ENCODE measurements at regions not wholly inside any gene's neighbourhood (a gene's known extent, or its start where the extent isn't known, plus 50 kb on each side); places are given as distances from the start of the nearest gene placed in this dataset.

GRCh38 chr4:137677863-137678262 is 145.6 kb upstream of the PCDH18 start:
- Histone ChIP-seq H3K27me3 (ENCODE audit: insufficient read depth) (no peaks in the 10 kb centered on the region), H3K4me3 (no peak overlapping the region), H3K27ac (ENCODE audit: low read depth) (no peak overlapping the region), H2AFZ (no peak overlapping the region), H3K4me1 (ENCODE audit: insufficient read depth) (peaks cover 5% of the 10 kb centered on the region; the same call in 1 of the 2 replicates), H3K36me3 (ENCODE audit: insufficient read depth) (no peaks in the 10 kb centered on the region), H3F3A (replicated peaks; ENCODE audit: low read depth) (no peaks in the 10 kb centered on the region), H4K20me1 (replicated peaks; ENCODE audit: insufficient read depth) (no peaks in the 10 kb centered on the region), H3K4me2 (no peak overlapping the region), H3K9me2 (ENCODE audit: insufficient read depth) (no peaks in the 10 kb centered on the region), H3K79me2 (replicated peaks; ENCODE audit: insufficient read depth) (no peaks in the 10 kb centered on the region)
- no peaks in the 10 kb centered on the region for H3K27me3 Mint-ChIP-seq (ENCODE audit: insufficient read depth, low read depth, poor library complexity)
- H3K27ac Mint-ChIP-seq = no peak overlapping the region
- TF ChIP-seq POLR2AphosphoS5 (IDR thresholded peaks at IDR 0.05; ENCODE audit: low read depth) (no peak), ETS1 (IDR thresholded peaks at IDR 0.05) (no peak), JUNB (IDR thresholded peaks at IDR 0.05; ENCODE audit: unreplicated experiment) (no peak), STAT1 (IDR thresholded peaks at IDR 0.05; ENCODE audit: unreplicated experiment) (no peak), CREB1 (CRISPR knock-in tag; IDR thresholded peaks at IDR 0.05; ENCODE audit: low read depth) (no peak), CTCF (conservative IDR thresholded peaks at IDR 0.05; ENCODE audit: low read depth in 2 of 2) (no peak), ZNF114 (CRISPR knock-in tag; IDR thresholded peaks at IDR 0.05) (no peak), EZH2phosphoT487 (IDR thresholded peaks at IDR 0.05; ENCODE audit: unreplicated experiment) (no peak), EZH2 (IDR thresholded peaks at IDR 0.05; ENCODE audit: low read depth, unreplicated experiment) (no peak), NANOG (IDR thresholded peaks at IDR 0.05; ENCODE audit: borderline replicate concordance) (no peak), REST (IDR thresholded peaks at IDR 0.05; ENCODE audit: unreplicated experiment) (no peak), ZNF331 (CRISPR knock-in tag; IDR thresholded peaks at IDR 0.05; ENCODE audit: low read depth) (no peak)
- TF ChIP-seq, protein P1, sequence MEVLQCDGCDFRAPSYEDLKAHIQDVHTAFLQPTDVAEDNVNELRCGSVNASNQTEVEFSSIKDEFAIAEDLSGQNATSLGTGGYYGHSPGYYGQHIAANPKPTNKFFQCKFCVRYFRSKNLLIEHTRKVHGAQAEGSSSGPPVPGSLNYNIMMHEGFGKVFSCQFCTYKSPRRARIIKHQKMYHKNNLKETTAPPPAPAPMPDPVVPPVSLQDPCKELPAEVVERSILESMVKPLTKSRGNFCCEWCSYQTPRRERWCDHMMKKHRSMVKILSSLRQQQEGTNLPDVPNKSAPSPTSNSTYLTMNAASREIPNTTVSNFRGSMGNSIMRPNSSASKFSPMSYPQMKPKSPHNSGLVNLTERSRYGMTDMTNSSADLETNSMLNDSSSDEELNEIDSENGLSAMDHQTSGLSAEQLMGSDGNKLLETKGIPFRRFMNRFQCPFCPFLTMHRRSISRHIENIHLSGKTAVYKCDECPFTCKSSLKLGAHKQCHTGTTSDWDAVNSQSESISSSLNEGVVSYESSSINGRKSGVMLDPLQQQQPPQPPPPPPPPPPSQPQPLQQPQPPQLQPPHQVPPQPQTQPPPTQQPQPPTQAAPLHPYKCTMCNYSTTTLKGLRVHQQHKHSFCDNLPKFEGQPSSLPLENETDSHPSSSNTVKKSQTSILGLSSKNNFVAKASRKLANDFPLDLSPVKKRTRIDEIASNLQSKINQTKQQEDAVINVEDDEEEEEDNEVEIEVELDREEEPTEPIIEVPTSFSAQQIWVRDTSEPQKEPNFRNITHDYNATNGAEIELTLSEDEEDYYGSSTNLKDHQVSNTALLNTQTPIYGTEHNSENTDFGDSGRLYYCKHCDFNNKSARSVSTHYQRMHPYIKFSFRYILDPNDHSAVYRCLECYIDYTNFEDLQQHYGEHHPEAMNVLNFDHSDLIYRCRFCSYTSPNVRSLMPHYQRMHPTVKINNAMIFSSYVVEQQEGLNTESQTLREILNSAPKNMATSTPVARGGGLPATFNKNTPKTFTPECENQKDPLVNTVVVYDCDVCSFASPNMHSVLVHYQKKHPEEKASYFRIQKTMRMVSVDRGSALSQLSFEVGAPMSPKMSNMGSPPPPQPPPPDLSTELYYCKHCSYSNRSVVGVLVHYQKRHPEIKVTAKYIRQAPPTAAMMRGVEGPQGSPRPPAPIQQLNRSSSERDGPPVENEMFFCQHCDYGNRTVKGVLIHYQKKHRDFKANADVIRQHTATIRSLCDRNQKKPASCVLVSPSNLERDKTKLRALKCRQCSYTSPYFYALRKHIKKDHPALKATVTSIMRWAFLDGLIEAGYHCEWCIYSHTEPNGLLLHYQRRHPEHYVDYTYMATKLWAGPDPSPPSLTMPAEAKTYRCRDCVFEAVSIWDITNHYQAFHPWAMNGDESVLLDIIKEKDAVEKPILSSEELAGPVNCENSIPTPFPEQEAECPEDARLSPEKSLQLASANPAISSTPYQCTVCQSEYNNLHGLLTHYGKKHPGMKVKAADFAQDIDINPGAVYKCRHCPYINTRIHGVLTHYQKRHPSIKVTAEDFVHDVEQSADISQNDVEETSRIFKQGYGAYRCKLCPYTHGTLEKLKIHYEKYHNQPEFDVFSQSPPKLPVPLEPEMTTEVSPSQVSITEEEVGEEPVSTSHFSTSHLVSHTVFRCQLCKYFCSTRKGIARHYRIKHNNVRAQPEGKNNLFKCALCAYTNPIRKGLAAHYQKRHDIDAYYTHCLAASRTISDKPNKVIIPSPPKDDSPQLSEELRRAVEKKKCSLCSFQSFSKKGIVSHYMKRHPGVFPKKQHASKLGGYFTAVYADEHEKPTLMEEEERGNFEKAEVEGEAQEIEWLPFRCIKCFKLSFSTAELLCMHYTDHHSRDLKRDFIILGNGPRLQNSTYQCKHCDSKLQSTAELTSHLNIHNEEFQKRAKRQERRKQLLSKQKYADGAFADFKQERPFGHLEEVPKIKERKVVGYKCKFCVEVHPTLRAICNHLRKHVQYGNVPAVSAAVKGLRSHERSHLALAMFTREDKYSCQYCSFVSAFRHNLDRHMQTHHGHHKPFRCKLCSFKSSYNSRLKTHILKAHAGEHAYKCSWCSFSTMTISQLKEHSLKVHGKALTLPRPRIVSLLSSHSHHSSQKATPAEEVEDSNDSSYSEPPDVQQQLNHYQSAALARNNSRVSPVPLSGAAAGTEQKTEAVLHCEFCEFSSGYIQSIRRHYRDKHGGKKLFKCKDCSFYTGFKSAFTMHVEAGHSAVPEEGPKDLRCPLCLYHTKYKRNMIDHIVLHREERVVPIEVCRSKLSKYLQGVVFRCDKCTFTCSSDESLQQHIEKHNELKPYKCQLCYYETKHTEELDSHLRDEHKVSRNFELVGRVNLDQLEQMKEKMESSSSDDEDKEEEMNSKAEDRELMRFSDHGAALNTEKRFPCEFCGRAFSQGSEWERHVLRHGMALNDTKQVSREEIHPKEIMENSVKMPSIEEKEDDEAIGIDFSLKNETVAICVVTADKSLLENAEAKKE (CRISPR knock-in tag; IDR thresholded peaks at IDR 0.05) = no peak
- peaks cover 10% of the 10 kb centered on the region; the same call in 1 of the 3 replicates for H3K9me3 Mint-ChIP-seq
- DNase-seq (ENCODE audit: low spot score) = no peak
- no peak for ATAC-seq
- H3K36me3 Mint-ChIP-seq (ENCODE audit: low read depth) = peaks cover 10% of the 10 kb centered on the region; the same call in 1 of the 3 replicates
- H3K4me1 Mint-ChIP-seq = peaks cover 22% of the 10 kb centered on the region
- no peak overlapping the region for H3K4me3 Mint-ChIP-seq
